ENCODE measurements at regions not wholly inside any gene's neighbourhood (a gene's known extent, or its start where the extent isn't known, plus 50 kb on each side); places are given as distances from the start of the nearest gene placed in this dataset.

GRCh38 chr7:22909917-22910316, 87.3 kb upstream of the TOMM7 start:
- ChIA-PET CTCF (no interaction called here), POLR2A (no interaction called here)
- no peaks in the 10 kb centered on the region for H3K36me3 ChIP-seq (ENCODE audit: control insufficient read depth, insufficient read depth, low read length)
- BruUV-seq (replicated peaks), result no TSS peak
- intact Hi-C loops (cut with micrococcal nuclease; ENCODE audit: unreplicated experiment), result no loop called here
- peaks cover 2% of the 10 kb centered on the region for H3K9me3 Mint-ChIP-seq (ENCODE audit: unreplicated experiment)
- H3K4me3 Mint-ChIP-seq (ENCODE audit: unreplicated experiment), result no peak overlapping the region
- TF ChIP-seq CTCF (IDR thresholded peaks at IDR 0.05; ENCODE audit: insufficient read depth in 1 of 2, low read depth in 1 of 2, low read length in 1 of 2, severe bottlenecking in 1 of 2, unreplicated experiment in 1 of 2), result no peak
- no peaks in the 10 kb centered on the region for H3K27me3 Mint-ChIP-seq (ENCODE audit: insufficient read depth, unreplicated experiment)
- no peak overlapping the region for H3K27ac Mint-ChIP-seq (ENCODE audit: unreplicated experiment)
- no peaks in the 10 kb centered on the region for H3K27me3 ChIP-seq (replicated peaks; ENCODE audit: control insufficient read depth, insufficient read depth, low read length)
- no peaks in the 10 kb centered on the region; the same call in 1 of the 2 replicates for H3K9me3 ChIP-seq
- H3K4me3 ChIP-seq (ENCODE audit: low read depth, low read length), result no peak overlapping the region
- DNase-seq, result no peak
- H3K36me3 Mint-ChIP-seq (ENCODE audit: insufficient read depth, unreplicated experiment), result no peaks in the 10 kb centered on the region
- no peaks in the 10 kb centered on the region for H3K4me1 ChIP-seq
- no peaks in the 10 kb centered on the region for H3K4me1 Mint-ChIP-seq (ENCODE audit: low read depth, unreplicated experiment)

GRCh38 chr7:22907805-22908204, 85.2 kb upstream of the TOMM7 start:
- peaks cover 8% of the 10 kb centered on the region for H3K9me3 Mint-ChIP-seq (ENCODE audit: unreplicated experiment)
- H3K27ac Mint-ChIP-seq (ENCODE audit: unreplicated experiment), result no peak overlapping the region
- POLR2A ChIA-PET, result no interaction called here
- no peaks in the 10 kb centered on the region for H3K36me3 ChIP-seq (ENCODE audit: control insufficient read depth, insufficient read depth, low read length)
- TF ChIP-seq CTCF (IDR thresholded peaks at IDR 0.05; ENCODE audit: insufficient read depth in 1 of 2, low read depth in 1 of 2, low read length in 1 of 2, severe bottlenecking in 1 of 2, unreplicated experiment in 1 of 2), result no peak
- H3K4me1 Mint-ChIP-seq (ENCODE audit: low read depth, unreplicated experiment), result no peaks in the 10 kb centered on the region
- no peak for DNase-seq
- no peak overlapping the region for H3K4me3 Mint-ChIP-seq (ENCODE audit: unreplicated experiment)
- no peaks in the 10 kb centered on the region for H3K4me1 ChIP-seq
- H3K4me3 ChIP-seq (ENCODE audit: low read depth, low read length), result no peak overlapping the region
- intact Hi-C loops (cut with micrococcal nuclease; ENCODE audit: unreplicated experiment), result no loop called here
- no peaks in the 10 kb centered on the region for H3K27me3 Mint-ChIP-seq (ENCODE audit: insufficient read depth, unreplicated experiment)
- H3K27me3 ChIP-seq (replicated peaks; ENCODE audit: control insufficient read depth, insufficient read depth, low read length), result no peaks in the 10 kb centered on the region
- H3K9me3 ChIP-seq, result no peaks in the 10 kb centered on the region; the same call in 1 of the 2 replicates
- CTCF ChIA-PET, result no interaction called here
- BruUV-seq (replicated peaks), result no TSS peak
- H3K36me3 Mint-ChIP-seq (ENCODE audit: insufficient read depth, unreplicated experiment), result no peaks in the 10 kb centered on the region

DNA sequence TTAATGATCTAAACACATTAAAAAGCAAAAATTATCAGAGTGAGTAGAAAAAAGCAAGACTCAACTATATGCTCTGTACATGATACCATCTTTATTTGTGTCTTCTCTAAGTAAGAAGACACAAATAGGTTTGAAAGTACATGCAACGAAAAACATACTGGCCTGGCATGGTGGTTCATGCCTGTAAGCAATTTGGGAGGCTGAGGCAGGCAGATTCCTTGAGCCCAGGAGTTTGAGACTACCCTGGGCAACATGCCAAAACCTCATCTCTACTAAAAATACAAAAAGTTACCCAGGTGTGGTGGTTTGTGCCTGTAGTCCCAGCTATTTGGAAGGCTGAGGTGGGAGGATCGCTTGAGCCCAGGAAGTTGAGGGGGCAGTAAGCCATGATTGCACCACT, 78.1 kb upstream of the TOMM7 start:
- POLR2A ChIA-PET, result no interaction called here
- Histone ChIP-seq H3K4me1 (peaks cover 9% of the 10 kb centered on the region; the same call in 1 of the 2 replicates), H3K36me3 (ENCODE audit: control insufficient read depth, insufficient read depth, low read length) (no peaks in the 10 kb centered on the region), H3K27me3 (replicated peaks; ENCODE audit: control insufficient read depth, insufficient read depth, low read length) (no peaks in the 10 kb centered on the region), H3K9me3 (no peaks in the 10 kb centered on the region), H3K4me3 (ENCODE audit: low read depth, low read length) (no peak overlapping the region)
- Mint-ChIP-seq H3K36me3 (ENCODE audit: insufficient read depth, unreplicated experiment) (no peaks in the 10 kb centered on the region), H3K4me3 (ENCODE audit: unreplicated experiment) (no peak overlapping the region), H3K27me3 (ENCODE audit: insufficient read depth, unreplicated experiment) (no peaks in the 10 kb centered on the region), H3K27ac (ENCODE audit: unreplicated experiment) (no peak overlapping the region), H3K4me1 (ENCODE audit: low read depth, unreplicated experiment) (peaks cover 10% of the 10 kb centered on the region), H3K9me3 (ENCODE audit: unreplicated experiment) (peaks cover 8% of the 10 kb centered on the region)
- BruUV-seq (replicated peaks), result no TSS peak
- no peak for TF ChIP-seq CTCF (IDR thresholded peaks at IDR 0.05; ENCODE audit: insufficient read depth in 1 of 2, low read depth in 1 of 2, low read length in 1 of 2, severe bottlenecking in 1 of 2, unreplicated experiment in 1 of 2)
- intact Hi-C loops (cut with micrococcal nuclease; ENCODE audit: unreplicated experiment), result no loop called here
- CTCF ChIA-PET, result no interaction called here
- no peak for DNase-seq
